NCI-H2196 (cell line): ENCODE measurements at regions not wholly inside any gene's neighbourhood (a gene's known extent, or its start where the extent isn't known, plus 50 kb on each side); places are given as distances from the start of the nearest gene placed in this dataset.
"Not testable (repeated sequence)": the region's sequence is repeated elsewhere in the genome, so short reads cannot be mapped to it uniquely, and the experiment has no call there.

ENCODE experiments used
- DNase-seq: peaks from one replicate; lab custom pipeline; 2025; ENCODE audit not compliant: unreplicated experiment; lab: John Stamatoyannopoulos, UW

DNA sequence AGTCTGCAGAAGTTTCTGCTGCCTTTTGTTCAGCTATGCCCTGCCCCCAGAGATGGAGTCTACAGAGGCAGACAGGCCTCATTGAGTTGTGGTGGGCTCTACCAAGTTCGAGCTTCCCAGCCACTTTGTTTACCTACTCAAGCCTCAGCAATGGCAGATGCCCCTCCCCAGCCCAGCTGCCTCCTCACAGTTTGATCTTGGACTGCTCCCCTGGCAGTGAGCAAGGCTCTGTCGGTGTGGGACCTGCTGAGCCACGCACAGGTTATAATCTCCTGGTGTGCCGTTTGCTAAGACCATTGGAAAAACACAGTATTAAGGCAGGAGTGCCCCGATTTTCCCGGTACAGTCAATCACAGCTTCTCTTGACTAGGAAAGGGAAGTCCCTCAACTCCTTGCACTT, 221.0 kb upstream of the CNTNAP5 start:
- not testable (repeated sequence) for DNase-seq

DNA sequence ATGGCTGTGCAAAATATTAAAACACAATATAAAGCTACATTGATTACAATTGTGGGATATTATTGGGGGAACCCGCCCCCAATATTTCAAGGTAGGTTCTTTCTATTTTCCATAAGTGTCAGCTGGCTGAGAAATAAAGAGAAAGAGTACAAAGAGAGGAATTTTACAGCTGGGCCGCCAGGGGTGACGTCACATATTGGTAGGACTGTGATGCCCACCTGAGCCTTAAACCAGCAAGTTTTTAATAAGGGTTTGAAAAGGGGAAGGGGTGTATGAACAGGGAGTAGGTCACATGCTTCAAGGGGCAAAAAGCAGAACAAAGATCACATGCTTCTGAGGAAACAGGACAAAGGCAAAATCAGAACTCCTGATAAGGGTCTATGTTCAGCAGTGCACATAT, 219.3 kb upstream of the CNTNAP5 start:
- DNase-seq: not testable (repeated sequence)

DNA sequence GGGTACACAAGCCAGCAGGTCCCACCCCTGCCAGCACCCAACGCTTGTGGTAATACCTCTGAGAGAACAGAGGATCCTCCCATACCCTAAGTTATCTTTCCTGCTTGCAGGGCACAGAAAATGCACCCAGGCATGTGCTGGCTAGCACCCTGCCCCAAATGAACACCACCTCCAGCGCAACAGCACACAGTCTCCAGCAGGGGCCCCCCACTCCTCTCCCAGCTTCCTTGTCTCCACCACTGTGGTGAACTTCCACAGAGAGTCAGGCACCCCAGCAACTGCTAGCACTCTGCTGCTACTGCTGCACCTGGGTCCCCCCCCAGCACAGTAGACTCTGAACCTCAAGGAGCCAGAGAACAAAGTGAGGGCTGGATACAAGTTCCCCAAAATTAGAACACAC, 216.8 kb upstream of the CNTNAP5 start:
- no peak for DNase-seq

DNA sequence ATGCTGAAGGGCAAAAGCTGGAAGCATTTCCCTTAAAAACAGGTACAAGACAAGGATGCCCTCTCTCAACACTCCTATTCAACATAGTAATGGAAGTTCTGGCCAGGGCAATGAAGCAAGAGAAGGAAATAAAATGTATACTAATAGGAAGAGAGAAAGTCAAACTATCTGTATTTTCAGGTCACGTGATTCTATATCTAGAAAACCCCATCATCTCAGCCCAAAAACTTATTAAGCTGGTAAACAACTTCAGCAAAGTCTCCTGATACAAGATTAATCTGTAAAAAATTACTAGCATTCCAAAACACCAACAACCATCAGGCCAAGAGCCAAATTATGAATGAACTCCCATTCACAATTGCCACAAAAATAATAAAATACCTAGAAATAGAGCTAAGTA, 213.2 kb upstream of the CNTNAP5 start:
- no peak for DNase-seq

DNA sequence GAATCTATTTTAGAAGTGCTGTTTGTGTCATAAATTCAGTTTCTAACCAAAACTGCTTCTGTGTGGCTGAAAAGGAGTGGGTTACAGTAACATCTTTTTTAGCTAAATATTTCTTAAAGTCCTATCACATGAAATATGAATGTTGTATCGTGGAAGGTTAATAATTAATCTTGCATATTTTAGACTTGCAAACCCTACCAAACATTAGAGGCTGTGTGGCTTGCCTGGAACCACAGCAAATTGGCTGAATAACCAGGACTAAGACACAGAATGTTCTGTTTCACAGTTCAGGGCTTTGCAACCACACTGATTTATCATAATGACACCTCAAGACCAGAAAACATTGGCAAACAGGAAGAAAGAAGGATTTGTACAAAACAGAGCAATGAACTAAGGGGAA, 208.9 kb upstream of the CNTNAP5 start:
- DNase-seq: no peak

DNA sequence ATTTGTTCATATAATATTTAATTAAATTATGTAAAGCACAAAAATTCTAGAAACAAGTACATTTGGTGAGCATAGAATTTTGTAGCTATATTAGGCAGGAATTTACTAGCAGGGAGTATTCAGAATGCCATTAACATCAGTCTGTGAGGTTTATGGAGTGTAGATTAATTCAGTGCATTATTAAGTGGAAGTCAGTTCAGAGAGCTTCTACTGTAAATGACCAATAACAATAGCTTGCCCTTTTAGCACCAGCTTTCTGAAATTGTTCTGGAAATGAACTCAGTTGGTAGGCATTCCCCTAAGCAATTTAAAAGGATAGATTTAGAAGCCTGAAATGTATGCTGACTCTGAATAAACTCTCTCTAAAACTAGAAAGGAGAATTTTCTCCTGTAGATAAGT, 208.2 kb upstream of the CNTNAP5 start:
- no peak for DNase-seq

DNA sequence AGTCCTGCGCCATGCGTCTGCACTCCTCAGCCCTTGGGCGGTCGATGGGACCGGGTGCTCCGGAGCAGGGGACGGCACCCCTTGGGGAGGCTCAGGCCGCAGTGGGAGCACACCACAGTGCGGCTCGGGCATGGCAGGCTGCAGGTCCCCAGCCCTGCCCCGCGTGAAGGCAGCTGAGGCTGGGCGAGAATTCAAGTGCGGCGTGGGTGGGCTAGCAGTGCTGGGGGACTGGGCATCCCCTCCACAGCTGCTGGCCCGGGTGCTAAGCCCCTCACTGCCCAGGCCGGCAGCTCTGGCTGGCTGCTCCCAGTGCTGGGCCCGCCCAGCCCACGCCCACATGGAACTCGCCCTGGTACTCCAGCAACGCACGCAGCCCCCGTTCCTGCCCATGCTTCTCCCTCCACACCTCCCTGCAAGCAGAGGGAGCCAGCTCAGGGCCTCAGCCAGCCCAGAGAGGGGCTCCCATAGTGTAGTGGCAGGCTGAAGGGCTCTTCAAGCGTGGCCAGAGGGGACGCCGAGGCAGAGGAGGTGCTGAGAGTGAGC, 198.3 kb upstream of the CNTNAP5 start:
- DNase-seq: no peak

DNA sequence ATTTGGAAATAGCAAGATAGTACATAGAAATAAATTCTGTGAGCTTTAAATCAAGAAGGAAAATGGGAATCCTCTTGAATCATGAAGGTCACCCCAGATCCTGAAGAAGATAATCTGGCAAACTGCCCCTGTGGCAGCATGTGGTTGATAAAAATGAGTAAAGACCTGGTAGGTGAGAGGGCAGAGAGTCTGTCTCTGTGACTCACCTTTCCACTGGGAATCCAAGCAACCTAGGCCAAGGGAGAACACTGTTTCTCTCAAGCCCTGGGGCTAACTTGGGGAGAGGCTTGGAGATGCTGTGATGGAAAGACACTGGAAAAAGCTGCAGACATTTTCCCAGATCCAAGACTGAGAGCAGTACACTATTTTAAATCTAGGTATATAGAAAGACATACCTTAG, 185.8 kb upstream of the CNTNAP5 start:
- no peak for DNase-seq

DNA sequence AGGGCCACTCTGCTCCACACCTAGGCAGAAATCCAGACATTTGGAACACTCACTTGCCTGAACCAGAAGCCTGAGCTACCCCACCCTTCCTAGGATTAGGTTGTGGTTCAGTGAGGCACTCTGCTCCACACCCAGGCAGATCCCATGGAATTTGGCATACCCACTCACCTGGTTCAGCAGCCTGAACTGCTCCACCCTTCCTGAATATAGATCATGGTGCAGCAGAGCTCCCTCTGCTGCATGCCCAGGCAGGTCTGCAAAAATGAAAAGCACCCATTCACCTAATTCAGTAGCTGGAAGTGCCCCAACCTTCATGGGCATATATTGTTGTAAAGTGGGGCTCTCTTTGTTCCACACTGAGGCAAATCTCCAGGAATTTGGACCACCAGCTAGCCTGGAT, 185.1 kb upstream of the CNTNAP5 start:
- DNase-seq: no peak

DNA sequence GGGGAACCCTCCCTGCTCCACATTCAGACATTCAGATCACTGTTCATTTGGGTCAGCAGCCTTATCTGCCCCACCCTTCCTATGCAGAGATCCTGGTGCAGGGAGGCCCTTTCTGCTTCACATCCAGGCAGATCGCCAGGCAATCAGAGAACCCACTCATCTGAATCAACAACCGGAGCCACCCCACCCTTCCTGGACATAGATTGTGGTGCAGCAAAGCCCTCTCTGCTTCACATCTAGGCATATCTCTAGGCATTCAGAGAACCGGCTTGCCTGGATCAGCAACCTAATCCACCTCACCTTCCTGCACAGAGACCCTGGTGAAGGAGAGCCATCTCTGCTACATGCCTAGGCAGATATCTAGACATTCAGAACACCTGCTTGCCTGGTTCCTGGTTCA, 184.5 kb upstream of the CNTNAP5 start:
- DNase-seq: no peak

DNA sequence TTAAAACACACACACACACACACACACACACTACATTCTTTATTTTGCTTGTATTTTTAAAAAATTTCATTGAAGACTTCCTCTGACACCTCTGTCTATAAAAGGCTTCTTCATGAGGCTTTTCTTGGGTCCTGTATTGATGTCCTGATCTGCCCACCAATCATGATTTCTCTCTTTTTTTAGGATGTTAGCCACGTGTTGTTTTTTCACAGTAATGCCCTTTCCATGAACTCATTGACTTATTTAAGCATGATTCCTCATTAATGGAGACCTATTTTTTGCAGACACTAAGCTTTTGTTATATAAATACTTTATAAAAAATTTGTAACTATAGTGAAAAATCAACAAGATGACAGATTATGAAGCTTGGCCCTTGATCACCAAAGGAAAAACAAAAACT, 173.8 kb upstream of the CNTNAP5 start:
- DNase-seq: no peak

DNA sequence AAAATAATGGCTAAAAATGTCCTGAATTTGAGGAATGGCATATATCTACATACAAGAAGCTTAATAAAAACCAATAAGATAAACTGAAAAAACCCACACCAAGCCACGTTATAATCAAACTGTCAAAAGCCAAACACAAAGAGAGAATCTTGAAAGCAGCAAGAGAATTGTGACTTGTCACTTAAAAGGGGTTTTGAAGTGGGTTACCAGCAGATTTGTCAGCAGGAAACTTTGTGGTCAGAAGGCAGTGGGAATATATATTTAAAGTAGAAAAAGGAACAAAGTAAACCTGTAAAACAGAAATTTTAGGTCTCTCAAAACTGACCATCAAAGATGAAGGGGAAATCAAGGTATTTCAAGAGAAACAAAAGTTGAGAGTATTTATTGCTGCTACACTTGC, 171.9 kb upstream of the CNTNAP5 start:
- DNase-seq: no peak

DNA sequence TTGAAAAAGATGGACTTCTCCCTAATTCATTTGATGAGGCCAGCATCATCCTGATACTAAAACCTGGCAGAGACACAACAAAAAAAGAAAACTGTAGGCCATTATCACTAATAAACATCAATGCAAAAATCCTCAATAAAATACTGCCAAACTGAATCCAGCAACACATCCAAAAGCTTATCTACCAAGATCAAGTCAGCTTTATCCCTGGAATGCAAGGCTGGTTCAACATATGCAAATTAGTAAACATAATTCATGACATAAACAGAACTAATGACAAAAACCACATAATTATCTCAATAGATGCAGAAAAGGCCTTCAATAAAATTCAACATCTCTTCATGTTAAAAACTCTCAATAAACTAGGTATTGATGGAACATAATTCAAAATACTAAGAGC, 166.1 kb upstream of the CNTNAP5 start:
- DNase-seq: not testable (repeated sequence)

DNA sequence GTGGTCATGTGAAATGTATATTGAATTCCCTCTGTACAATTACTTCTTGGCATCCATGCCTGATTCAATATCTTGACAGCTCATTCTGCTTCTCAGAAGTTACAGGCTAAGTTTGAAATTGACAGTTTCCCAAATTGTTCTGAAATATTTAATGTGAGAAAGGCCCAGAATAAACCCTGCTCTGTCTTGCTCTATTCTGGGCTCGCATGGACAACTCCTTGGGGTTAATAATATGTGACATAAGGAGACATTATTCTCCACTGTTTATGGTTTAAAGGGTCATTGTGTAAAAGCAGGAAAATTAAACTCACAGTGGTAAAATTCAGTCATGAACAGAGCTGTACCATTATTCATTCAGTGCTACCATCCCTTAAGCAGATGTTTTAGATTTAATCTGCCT, 160.7 kb upstream of the CNTNAP5 start:
- DNase-seq: no peak

DNA sequence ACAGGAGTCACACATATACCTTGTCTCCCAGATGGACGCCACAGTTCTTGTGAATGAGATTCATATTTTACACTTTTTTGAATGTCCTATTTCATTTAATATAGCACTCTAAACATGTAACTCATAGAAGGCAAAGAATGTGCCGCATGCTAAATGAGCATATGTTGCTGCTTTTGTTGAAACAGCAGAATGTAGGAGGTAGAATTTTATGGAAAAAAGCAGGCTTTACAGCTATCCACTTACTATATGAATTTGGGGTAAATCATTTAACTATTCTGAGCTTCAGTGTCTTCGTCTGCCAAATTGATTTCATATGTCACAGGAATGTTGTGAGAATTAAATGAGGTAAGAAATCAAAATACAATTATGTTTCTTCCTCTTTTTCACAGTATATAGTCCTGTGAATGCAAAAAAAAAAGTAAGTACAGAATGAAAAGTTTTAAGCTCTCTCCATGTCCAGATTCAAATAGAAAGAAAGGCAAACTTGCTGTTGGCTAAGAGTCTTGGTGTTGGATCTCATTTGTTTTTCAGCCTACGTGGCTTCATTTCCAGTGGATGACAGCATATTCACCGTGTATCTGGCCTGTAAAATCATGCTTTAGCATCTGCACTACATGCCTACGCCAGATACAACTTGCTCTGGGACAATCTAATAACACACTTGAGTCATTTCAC, 154.7 kb upstream of the CNTNAP5 start:
- DNase-seq: no peak

DNA sequence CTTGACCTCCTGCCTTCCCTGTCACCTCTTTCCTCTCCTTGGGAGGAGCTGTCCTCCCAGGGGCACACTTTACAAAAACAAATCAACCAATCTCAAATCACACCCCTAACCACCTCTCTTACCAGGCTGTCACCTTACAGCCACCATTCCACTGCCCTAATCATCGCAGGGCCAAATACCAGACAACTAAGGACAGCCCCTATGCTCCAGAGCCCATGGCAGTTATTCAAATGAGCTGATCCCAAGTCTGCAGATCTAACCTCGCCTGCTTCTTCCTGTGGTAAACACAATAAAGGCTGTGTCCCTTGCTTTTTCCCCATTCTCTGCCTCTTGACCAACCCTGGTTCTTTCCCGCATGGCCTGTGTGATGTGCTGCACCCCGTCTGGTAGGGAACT, 154.2 kb upstream of the CNTNAP5 start:
- DNase-seq: no peak

DNA sequence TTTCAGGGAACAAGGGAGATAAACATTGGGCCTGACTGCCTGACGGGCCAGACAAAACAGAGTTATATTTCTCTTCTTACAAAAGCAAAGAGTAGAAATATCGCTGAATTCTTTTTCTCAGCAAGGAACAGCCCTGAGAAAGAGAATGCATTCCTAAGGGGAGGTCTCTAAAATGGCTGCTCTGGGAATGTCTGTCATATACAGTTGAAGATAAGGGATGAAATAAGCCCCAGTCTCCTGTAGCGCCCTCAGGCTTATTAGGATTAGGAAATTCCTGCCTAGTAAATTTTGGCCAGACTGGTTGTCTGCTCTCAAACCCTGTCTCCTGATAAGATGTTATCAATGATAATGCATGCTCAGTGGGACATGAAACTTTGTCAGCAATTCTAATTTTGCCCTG, 134.9 kb upstream of the CNTNAP5 start:
- DNase-seq: no peak

DNA sequence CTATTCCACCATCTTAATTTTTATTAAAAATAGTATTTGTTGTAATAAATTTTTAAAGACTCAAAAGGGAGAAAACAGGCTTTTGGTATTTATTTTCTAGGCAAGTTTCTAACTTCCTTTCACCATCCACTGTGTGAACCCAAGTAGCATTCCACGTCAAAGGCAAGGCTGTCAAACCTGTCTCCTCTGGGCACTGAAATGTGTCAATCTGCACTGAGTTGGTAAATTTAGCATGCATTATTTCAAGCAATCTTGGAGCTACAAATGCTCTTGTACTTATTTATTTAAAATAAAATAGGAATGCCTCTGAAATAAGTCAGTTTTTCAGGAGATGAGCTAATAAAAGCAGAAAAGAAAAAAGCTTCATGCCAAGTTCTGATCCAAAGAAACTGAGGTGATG, 130.9 kb upstream of the CNTNAP5 start:
- no peak for DNase-seq

DNA sequence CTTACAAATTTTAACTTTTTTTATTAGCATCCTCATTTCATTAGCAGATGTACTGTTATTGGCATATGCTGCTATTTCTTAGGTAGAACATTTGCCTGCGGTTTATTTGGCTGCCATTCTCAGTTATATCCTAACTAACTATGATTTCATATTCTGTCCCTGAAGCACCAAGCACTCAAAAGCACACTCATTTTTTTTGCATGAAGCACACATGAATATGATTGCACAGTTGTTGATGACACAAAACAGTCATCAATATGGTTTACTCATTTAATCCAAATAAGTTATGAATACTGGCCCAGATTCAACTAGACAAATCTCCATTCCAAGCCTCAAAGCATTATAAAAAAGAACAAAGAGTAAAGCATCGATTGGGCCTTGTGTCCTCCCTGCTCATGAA, 129.4 kb upstream of the CNTNAP5 start:
- no peak for DNase-seq

DNA sequence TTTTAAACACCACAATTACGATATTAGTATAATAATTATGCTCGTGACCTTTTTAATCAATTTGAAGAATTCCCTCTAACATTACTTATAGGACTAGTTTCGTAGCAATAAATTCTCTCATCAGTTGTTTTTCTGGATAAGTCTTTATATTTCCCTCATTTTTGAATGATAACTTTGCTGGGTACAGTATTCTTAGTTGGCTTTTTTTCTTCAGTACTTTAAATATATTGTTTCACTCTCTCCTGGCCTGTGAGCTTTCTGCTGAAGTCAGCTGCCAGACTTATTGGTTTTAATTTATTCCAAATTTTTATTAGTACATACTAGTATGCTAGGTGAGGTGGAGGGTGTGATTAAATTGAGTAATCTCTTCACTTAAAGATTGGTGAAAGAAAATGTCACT, 123.8 kb upstream of the CNTNAP5 start:
- DNase-seq: no peak

DNA sequence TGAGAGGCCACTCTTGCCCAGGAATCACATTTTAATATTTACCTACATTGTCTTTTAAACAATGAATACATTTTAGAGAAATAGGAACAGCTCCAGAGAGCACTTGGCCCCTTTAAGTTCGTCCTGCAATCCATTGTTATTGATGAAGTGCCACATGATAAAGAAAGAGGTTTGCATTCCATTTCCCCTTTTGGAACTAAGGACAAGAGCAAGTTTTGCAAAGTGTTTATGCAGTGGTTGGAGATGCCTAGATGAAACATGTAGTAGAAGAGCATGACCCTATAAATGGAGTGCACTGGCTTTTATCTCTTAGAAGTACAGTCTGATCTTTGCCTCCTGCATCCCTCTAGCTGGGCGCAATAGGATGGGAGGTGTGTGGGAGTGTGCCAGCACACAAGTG, 118.7 kb upstream of the CNTNAP5 start:
- DNase-seq: no peak

DNA sequence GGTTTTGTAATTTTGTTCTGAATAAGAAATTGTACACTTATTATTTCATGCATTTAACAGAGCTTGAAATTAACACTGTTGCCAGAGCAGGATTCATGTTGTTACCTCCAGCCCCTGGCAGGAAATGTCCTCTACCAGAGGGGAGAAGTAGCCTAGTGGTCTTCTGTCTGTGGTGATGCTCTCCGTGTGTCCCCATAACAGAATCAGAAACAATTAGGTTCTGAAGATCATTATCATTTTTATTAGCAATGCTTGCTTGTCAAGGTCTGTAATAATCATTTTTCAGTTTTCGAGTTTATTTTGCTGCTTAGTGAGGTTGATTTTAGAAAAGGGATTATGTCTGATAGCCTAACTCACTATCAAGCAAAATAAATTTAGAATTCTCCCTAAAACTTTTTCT, 116.6 kb upstream of the CNTNAP5 start:
- DNase-seq: no peak

DNA sequence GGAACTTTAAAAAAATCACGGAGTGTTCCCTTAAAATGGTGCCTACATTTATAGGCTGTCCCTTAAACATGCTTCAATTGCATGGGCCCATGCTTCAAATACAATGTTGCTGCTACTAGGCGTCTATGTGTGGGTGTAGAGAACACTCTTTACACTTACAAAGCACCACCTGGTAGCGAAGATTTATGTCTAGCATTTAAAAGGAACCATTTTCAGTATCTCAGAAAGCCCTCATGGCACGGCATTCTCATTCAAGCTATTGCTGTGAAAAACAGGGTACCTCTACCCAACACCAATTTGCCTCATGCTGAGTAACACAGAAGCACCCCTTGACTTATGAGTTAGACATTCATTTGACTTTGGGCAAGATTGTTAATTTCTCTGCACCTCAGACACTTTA, 112.9 kb upstream of the CNTNAP5 start:
- DNase-seq: no peak
